ENCODE measurements at regions not wholly inside any gene's neighbourhood (a gene's known extent, or its start where the extent isn't known, plus 50 kb on each side); places are given as distances from the start of the nearest gene placed in this dataset.

DNA sequence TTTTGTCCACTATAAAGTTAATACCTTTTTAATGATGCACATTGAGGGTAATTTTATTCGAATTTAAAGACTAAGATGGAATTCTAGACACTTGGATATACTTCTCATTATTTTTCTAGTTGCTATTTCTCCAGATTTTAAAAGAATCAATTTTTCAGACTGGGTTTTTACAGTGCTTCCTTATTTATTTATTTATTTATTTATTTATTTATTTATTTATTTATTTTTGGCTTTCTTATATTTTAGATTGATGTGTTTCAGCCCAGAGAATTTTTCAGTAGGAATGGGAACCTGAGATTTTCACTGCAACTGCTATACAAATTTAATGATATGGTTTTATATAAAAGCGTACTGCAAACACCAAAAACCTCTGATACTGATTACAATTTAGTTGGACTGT lies 448.7 kb downstream of the ZPLD1 start:
- Histone ChIP-seq H3K4me3 (ENCODE audit: low read length in 2 of 2) (no peak overlapping the region), H3K27me3 (ENCODE audit: control insufficient read depth in 2 of 2, insufficient read depth in 1 of 2, low read length in 1 of 2) (no peaks in the 10 kb centered on the region), H3K27ac (ENCODE audit: low read depth in 1 of 2, low read length in 1 of 2) (no peak overlapping the region), H3K4me1 (ENCODE audit: control insufficient read depth in 2 of 2, insufficient read depth in 2 of 2, low read length in 2 of 2) (no peaks in the 10 kb centered on the region), H3K9me3 (ENCODE audit: control insufficient read depth in 2 of 2, insufficient read depth in 1 of 2, low read length in 1 of 2) (no peaks in the 10 kb centered on the region), H3K36me3 (ENCODE audit: control insufficient read depth in 2 of 2, insufficient read depth in 2 of 2, low read length in 1 of 2) (no peaks in the 10 kb centered on the region)
- no peak for DNase-seq (ENCODE audit: low read depth in 6 of 9, low spot score in 9 of 9)
- 86% methylated on average over 2 of the region's 2 CpGs for WGBS

DNA sequence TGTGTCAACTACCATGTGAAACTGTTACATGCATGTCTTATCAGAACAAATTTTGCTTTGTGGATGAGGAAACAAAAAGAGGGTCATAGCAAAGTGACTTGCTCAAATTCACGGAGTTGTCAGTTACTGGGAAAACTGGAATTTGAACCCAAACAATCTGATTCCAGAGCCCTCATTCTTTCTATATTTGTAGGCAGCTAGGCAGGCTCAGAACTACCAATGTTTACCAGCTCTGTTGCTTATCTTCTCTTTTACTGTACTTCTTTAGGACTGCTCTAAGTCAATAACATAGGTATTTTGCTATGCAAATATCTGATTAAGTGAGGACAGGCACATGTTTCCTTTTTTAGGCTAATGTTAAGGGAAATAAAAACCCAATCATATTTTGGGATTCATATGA lies 450.5 kb downstream of the ZPLD1 start:
- H3K4me1 ChIP-seq (ENCODE audit: control insufficient read depth in 2 of 2, insufficient read depth in 2 of 2, low read length in 2 of 2) = no peaks in the 10 kb centered on the region
- H3K9me3 ChIP-seq (ENCODE audit: control insufficient read depth in 2 of 2, insufficient read depth in 1 of 2, low read length in 1 of 2) = no peaks in the 10 kb centered on the region
- no peak for DNase-seq (ENCODE audit: low read depth in 6 of 9, low spot score in 9 of 9)
- H3K36me3 ChIP-seq (ENCODE audit: control insufficient read depth in 2 of 2, insufficient read depth in 2 of 2, low read length in 1 of 2) = no peaks in the 10 kb centered on the region
- no peak overlapping the region for H3K4me3 ChIP-seq (ENCODE audit: low read length in 2 of 2)
- no peak overlapping the region for H3K27ac ChIP-seq (ENCODE audit: low read depth in 1 of 2, low read length in 1 of 2)
- WGBS = 93% methylated on average over 1 of the region's 1 CpG
- H3K27me3 ChIP-seq (ENCODE audit: control insufficient read depth in 2 of 2, insufficient read depth in 1 of 2, low read length in 1 of 2) = no peaks in the 10 kb centered on the region

DNA sequence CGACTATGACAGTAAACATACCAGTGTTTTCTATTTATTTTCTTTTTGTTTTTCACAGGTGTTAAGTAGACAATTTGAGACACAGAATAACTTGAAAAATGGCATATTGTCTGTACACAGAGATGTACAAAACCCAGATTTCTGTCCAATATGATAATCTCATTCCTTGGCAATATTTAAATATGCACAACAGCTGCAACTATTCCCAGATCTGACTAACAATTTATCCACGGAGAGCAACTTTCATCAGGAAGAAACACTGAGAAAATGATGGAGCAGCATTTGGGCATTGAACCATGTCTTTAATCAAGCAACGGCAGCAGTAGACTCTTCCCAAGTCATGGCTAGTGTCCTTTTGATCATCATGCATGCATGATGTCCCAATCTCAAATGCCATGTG lies 452.6 kb downstream of the ZPLD1 start:
- H3K27me3 ChIP-seq (ENCODE audit: control insufficient read depth in 2 of 2, insufficient read depth in 1 of 2, low read length in 1 of 2) = no peaks in the 10 kb centered on the region
- H3K9me3 ChIP-seq (ENCODE audit: control insufficient read depth in 2 of 2, insufficient read depth in 1 of 2, low read length in 1 of 2) = no peaks in the 10 kb centered on the region
- no peak for DNase-seq (ENCODE audit: low read depth in 6 of 9, low spot score in 9 of 9)
- 89% methylated on average over 3 of the region's 3 CpGs for WGBS
- H3K4me3 ChIP-seq (ENCODE audit: low read length in 2 of 2) = no peak overlapping the region
- H3K4me1 ChIP-seq (ENCODE audit: control insufficient read depth in 2 of 2, insufficient read depth in 2 of 2, low read length in 2 of 2) = no peaks in the 10 kb centered on the region
- H3K27ac ChIP-seq (ENCODE audit: low read depth in 1 of 2, low read length in 1 of 2) = no peak overlapping the region
- no peaks in the 10 kb centered on the region for H3K36me3 ChIP-seq (ENCODE audit: control insufficient read depth in 2 of 2, insufficient read depth in 2 of 2, low read length in 1 of 2)

DNA sequence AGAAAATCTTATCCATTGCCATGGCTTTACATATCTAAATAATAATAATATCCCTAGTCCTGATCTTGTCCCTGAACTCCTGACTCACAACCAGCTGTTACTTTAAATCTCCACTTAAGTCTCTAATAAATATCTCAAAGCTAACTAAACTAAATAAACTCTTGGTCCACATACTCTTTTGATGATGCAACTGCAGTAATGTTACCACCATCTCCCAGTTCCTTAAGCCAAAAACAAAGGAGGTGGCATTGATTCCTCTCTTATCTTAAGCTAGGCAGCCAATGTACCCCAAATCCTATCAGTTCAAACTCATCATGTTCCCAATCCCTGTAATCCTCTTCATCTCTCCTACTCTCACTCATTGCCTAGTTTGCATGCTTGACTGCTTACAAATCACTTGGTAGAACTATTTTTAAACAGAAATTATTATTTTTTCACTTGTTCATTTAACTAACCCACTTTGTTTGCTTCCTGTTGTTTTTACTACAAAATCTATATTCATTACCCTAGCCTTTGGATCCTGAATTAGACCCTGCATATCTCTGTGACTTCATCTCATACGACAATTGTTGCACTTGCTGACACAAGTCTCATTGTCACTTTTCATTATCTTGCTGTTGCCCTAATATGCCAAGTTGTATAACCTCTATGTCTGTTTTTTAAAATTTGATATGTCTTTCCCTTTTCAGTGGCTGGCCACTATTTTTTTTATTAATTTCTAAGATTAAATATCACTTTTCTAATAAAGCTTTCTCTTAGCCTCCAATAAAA lies 462.2 kb downstream of the ZPLD1 start:
- no peak overlapping the region for H3K4me3 ChIP-seq (ENCODE audit: low read length in 2 of 2)
- no peaks in the 10 kb centered on the region for H3K36me3 ChIP-seq (ENCODE audit: control insufficient read depth in 2 of 2, insufficient read depth in 2 of 2, low read length in 1 of 2)
- no peak overlapping the region for H3K27ac ChIP-seq (ENCODE audit: low read depth in 1 of 2, low read length in 1 of 2)
- H3K27me3 ChIP-seq (ENCODE audit: control insufficient read depth in 2 of 2, insufficient read depth in 1 of 2, low read length in 1 of 2) = no peaks in the 10 kb centered on the region
- no peaks in the 10 kb centered on the region for H3K9me3 ChIP-seq (ENCODE audit: control insufficient read depth in 2 of 2, insufficient read depth in 1 of 2, low read length in 1 of 2)
- no peaks in the 10 kb centered on the region for H3K4me1 ChIP-seq (ENCODE audit: control insufficient read depth in 2 of 2, insufficient read depth in 2 of 2, low read length in 2 of 2)
- no peak for DNase-seq (ENCODE audit: low read depth in 6 of 9, low spot score in 9 of 9)
- 88% methylated on average over 1 of the region's 1 CpG for WGBS

DNA sequence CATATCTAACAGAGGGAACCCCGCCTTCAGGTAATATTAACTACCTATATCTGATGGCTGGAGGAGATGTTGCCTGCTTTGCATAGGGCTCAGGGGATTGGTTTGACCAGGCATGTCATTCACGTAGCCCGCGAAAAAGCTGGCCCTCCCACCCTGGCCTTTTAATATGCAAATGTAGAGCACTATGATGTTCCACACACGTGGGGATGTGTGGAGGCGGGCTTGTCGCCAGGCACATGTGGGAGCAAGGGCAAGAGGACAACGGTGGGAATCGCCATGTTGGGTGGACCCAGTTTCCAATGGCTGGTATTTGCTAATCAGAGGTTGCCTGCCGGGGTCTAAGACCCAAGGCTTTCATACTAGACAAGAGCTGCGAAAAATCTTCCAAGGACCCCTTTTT lies 469.8 kb downstream of the ZPLD1 start:
- H3K4me1 ChIP-seq (ENCODE audit: control insufficient read depth in 2 of 2, insufficient read depth in 2 of 2, low read length in 2 of 2) = no peaks in the 10 kb centered on the region
- no peak overlapping the region for H3K27ac ChIP-seq (ENCODE audit: low read depth in 1 of 2, low read length in 1 of 2)
- no peaks in the 10 kb centered on the region for H3K9me3 ChIP-seq (ENCODE audit: control insufficient read depth in 2 of 2, insufficient read depth in 1 of 2, low read length in 1 of 2)
- no peak overlapping the region for H3K4me3 ChIP-seq (ENCODE audit: low read length in 2 of 2)
- 94% methylated on average over 11 of the region's 11 CpGs for WGBS
- DNase-seq (ENCODE audit: low read depth in 6 of 9, low spot score in 9 of 9) = no peak
- no peaks in the 10 kb centered on the region for H3K27me3 ChIP-seq (ENCODE audit: control insufficient read depth in 2 of 2, insufficient read depth in 1 of 2, low read length in 1 of 2)
- H3K36me3 ChIP-seq (ENCODE audit: control insufficient read depth in 2 of 2, insufficient read depth in 2 of 2, low read length in 1 of 2) = no peaks in the 10 kb centered on the region

DNA sequence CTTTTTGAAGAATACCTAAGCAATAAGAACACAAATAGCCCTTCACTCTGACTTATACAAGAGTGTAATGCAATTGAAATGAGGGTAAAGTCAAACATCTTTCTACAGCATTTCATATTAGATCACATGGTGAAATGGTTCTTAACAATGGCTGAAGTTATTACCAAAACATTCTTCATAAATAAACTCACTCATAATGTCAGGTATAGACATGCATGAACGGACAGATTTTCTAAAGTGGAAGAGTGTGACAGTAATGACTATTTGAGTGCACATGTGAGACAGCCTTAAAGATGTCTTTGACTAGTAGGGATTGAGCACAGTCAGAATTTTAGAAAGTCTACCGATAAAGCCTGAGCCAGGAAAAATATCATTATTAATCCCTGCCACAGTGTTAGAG lies 471.0 kb downstream of the ZPLD1 start:
- Histone ChIP-seq H3K27me3 (ENCODE audit: control insufficient read depth in 2 of 2, insufficient read depth in 1 of 2, low read length in 1 of 2) (no peaks in the 10 kb centered on the region), H3K4me3 (ENCODE audit: low read length in 2 of 2) (no peak overlapping the region), H3K4me1 (ENCODE audit: control insufficient read depth in 2 of 2, insufficient read depth in 2 of 2, low read length in 2 of 2) (no peaks in the 10 kb centered on the region), H3K36me3 (ENCODE audit: control insufficient read depth in 2 of 2, insufficient read depth in 2 of 2, low read length in 1 of 2) (no peaks in the 10 kb centered on the region), H3K27ac (ENCODE audit: low read depth in 1 of 2, low read length in 1 of 2) (no peak overlapping the region), H3K9me3 (ENCODE audit: control insufficient read depth in 2 of 2, insufficient read depth in 1 of 2, low read length in 1 of 2) (no peaks in the 10 kb centered on the region)
- WGBS = 94% methylated on average over 2 of the region's 2 CpGs
- no peak for DNase-seq (ENCODE audit: low read depth in 6 of 9, low spot score in 9 of 9)

DNA sequence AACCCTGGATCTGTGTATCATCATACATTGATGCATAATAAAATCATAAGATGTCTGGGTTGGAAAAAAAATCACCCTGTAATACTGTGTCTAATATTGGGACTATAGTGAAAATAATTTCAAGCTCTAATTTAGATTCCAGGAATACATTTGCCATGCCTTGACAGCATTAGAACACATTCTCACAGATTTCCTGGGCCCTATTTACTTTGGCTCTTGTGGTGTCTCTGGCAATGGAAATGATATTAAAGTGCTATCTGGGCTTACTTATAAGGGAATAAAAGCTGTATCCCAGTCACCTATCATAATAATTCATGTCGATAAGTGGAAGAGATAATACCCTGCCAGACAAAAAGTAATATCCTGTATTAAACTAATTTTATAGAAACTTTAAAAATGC lies 472.0 kb downstream of the ZPLD1 start:
- no peak overlapping the region for H3K27ac ChIP-seq (ENCODE audit: low read depth in 1 of 2, low read length in 1 of 2)
- H3K36me3 ChIP-seq (ENCODE audit: control insufficient read depth in 2 of 2, insufficient read depth in 2 of 2, low read length in 1 of 2) = no peaks in the 10 kb centered on the region
- 89% methylated on average over 1 of the region's 1 CpG for WGBS
- no peaks in the 10 kb centered on the region for H3K27me3 ChIP-seq (ENCODE audit: control insufficient read depth in 2 of 2, insufficient read depth in 1 of 2, low read length in 1 of 2)
- no peaks in the 10 kb centered on the region for H3K9me3 ChIP-seq (ENCODE audit: control insufficient read depth in 2 of 2, insufficient read depth in 1 of 2, low read length in 1 of 2)
- H3K4me3 ChIP-seq (ENCODE audit: low read length in 2 of 2) = no peak overlapping the region
- no peaks in the 10 kb centered on the region for H3K4me1 ChIP-seq (ENCODE audit: control insufficient read depth in 2 of 2, insufficient read depth in 2 of 2, low read length in 2 of 2)
- DNase-seq (ENCODE audit: low read depth in 6 of 9, low spot score in 9 of 9) = no peak

DNA sequence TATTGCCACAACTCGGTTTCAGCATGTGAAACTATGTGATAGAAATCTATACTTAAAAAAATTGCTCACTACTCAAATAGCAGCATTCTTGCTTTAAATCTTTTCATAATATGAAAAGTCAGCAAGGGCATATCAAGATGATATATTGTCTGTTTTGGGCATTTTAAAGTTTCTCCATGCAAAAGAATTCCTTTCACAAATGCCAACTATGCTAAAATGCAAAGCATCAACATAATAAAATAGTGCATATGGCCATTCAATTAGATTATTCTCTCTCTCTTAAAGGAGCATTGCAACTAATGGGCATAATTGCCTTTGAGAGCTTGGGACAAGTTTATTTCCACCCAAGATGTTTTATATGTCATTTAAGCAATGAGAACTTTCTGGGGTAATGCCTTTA lies 475.1 kb downstream of the ZPLD1 start:
- WGBS = 78% methylated on average over 1 of the region's 1 CpG
- no peak overlapping the region for H3K27ac ChIP-seq (ENCODE audit: low read depth in 1 of 2, low read length in 1 of 2)
- no peaks in the 10 kb centered on the region for H3K4me1 ChIP-seq (ENCODE audit: control insufficient read depth in 2 of 2, insufficient read depth in 2 of 2, low read length in 2 of 2)
- no peaks in the 10 kb centered on the region for H3K9me3 ChIP-seq (ENCODE audit: control insufficient read depth in 2 of 2, insufficient read depth in 1 of 2, low read length in 1 of 2)
- no peaks in the 10 kb centered on the region for H3K27me3 ChIP-seq (ENCODE audit: control insufficient read depth in 2 of 2, insufficient read depth in 1 of 2, low read length in 1 of 2)
- no peak for DNase-seq (ENCODE audit: low read depth in 6 of 9, low spot score in 9 of 9)
- H3K36me3 ChIP-seq (ENCODE audit: control insufficient read depth in 2 of 2, insufficient read depth in 2 of 2, low read length in 1 of 2) = no peaks in the 10 kb centered on the region
- H3K4me3 ChIP-seq (ENCODE audit: low read length in 2 of 2) = no peak overlapping the region

DNA sequence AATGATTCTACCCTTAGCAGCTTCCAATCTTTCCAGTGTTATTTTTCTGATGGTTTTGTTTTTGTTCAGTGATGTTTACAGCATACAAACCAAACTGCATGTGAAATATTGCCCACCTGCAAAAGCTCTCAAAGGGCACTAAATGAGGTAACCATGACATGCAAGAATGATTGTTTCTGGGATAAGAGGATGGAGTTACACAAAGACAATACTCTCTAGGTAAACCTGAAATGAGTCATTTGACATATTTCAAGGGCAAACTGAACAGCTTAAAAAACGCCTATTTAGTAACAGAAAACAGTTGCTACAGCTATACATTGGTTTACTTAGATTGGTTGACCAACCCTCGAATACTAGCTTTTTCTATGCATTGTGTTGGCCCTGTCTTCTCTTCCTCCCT lies 481.7 kb downstream of the ZPLD1 start:
- H3K9me3 ChIP-seq (ENCODE audit: control insufficient read depth in 2 of 2, insufficient read depth in 1 of 2, low read length in 1 of 2) = no peaks in the 10 kb centered on the region
- no peak overlapping the region for H3K27ac ChIP-seq (ENCODE audit: low read depth in 1 of 2, low read length in 1 of 2)
- no peak for DNase-seq (ENCODE audit: low read depth in 6 of 9, low spot score in 9 of 9)
- WGBS = 68% methylated on average over 2 of the region's 2 CpGs
- H3K36me3 ChIP-seq (ENCODE audit: control insufficient read depth in 2 of 2, insufficient read depth in 2 of 2, low read length in 1 of 2) = no peaks in the 10 kb centered on the region
- no peak overlapping the region for H3K4me3 ChIP-seq (ENCODE audit: low read length in 2 of 2)
- H3K27me3 ChIP-seq (ENCODE audit: control insufficient read depth in 2 of 2, insufficient read depth in 1 of 2, low read length in 1 of 2) = no peaks in the 10 kb centered on the region
- no peaks in the 10 kb centered on the region for H3K4me1 ChIP-seq (ENCODE audit: control insufficient read depth in 2 of 2, insufficient read depth in 2 of 2, low read length in 2 of 2)
